ENCODE measurements at regions not wholly inside any gene's neighbourhood (a gene's known extent, or its start where the extent isn't known, plus 50 kb on each side); places are given as distances from the start of the nearest gene placed in this dataset.

- DNase-seq (ENCODE audit: unreplicated experiment): no peak
- H3K9me3 Mint-ChIP-seq (ENCODE audit: unreplicated experiment): no peaks in the 10 kb centered on the region
- ChIA-PET POLR2A (no interaction called here), CTCF (no interaction called here)
- H3K4me3 Mint-ChIP-seq (ENCODE audit: unreplicated experiment): no peak overlapping the region
- BruUV-seq (replicated peaks): no TSS peak
- no peak overlapping the region for H3K27ac Mint-ChIP-seq (ENCODE audit: low read depth, unreplicated experiment)
- TF ChIP-seq, protein P1, sequence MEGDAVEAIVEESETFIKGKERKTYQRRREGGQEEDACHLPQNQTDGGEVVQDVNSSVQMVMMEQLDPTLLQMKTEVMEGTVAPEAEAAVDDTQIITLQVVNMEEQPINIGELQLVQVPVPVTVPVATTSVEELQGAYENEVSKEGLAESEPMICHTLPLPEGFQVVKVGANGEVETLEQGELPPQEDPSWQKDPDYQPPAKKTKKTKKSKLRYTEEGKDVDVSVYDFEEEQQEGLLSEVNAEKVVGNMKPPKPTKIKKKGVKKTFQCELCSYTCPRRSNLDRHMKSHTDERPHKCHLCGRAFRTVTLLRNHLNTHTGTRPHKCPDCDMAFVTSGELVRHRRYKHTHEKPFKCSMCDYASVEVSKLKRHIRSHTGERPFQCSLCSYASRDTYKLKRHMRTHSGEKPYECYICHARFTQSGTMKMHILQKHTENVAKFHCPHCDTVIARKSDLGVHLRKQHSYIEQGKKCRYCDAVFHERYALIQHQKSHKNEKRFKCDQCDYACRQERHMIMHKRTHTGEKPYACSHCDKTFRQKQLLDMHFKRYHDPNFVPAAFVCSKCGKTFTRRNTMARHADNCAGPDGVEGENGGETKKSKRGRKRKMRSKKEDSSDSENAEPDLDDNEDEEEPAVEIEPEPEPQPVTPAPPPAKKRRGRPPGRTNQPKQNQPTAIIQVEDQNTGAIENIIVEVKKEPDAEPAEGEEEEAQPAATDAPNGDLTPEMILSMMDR (IDR thresholded peaks at IDR 0.05; ENCODE audit: unreplicated experiment): no peak
- no peaks in the 10 kb centered on the region for H3K27me3 Mint-ChIP-seq (ENCODE audit: insufficient read depth, unreplicated experiment)
- no peaks in the 10 kb centered on the region for H3K4me1 Mint-ChIP-seq (ENCODE audit: insufficient read depth, unreplicated experiment)
- intact Hi-C loops (cut with micrococcal nuclease): no loop called here
- no peaks in the 10 kb centered on the region for H3K36me3 Mint-ChIP-seq (ENCODE audit: insufficient read depth, unreplicated experiment)
Observed at GRCh38 chr2:6236317-6236716, 544.1 kb downstream of the SOX11 start.

GRCh38 chr2:6237039-6237660 is 545.0 kb downstream of the SOX11 start:
- DNase-seq (ENCODE audit: unreplicated experiment): no peak
- ChIA-PET CTCF (no interaction called here), POLR2A (no interaction called here)
- intact Hi-C loops (cut with micrococcal nuclease): no loop called here
- Mint-ChIP-seq H3K36me3 (ENCODE audit: insufficient read depth, unreplicated experiment) (no peaks in the 10 kb centered on the region), H3K9me3 (ENCODE audit: unreplicated experiment) (no peaks in the 10 kb centered on the region), H3K4me3 (ENCODE audit: unreplicated experiment) (no peak overlapping the region), H3K27ac (ENCODE audit: low read depth, unreplicated experiment) (no peak overlapping the region), H3K4me1 (ENCODE audit: insufficient read depth, unreplicated experiment) (no peaks in the 10 kb centered on the region), H3K27me3 (ENCODE audit: insufficient read depth, unreplicated experiment) (no peaks in the 10 kb centered on the region)
- BruUV-seq (replicated peaks): no TSS peak
- TF ChIP-seq, protein P1 (IDR thresholded peaks at IDR 0.05; ENCODE audit: unreplicated experiment): no peak

GRCh38 chr2:6249557-6249956 is 557.4 kb downstream of the SOX11 start:
- ChIA-PET POLR2A (interaction anchor here (0.7 kb wide), 1 partner anchor 709 kb away, joined by 3 read pairs; no protein-coding TSS in a partner anchor), CTCF (interaction anchor here (1.0 kb wide), 1 partner anchor 28 kb away, joined by 3 read pairs; no protein-coding TSS in a partner anchor)
- Mint-ChIP-seq H3K36me3 (ENCODE audit: insufficient read depth, unreplicated experiment) (no peaks in the 10 kb centered on the region), H3K27ac (ENCODE audit: low read depth, unreplicated experiment) (no peak overlapping the region), H3K4me3 (ENCODE audit: unreplicated experiment) (no peak overlapping the region), H3K27me3 (ENCODE audit: insufficient read depth, unreplicated experiment) (no peaks in the 10 kb centered on the region), H3K9me3 (ENCODE audit: unreplicated experiment) (no peaks in the 10 kb centered on the region), H3K4me1 (ENCODE audit: insufficient read depth, unreplicated experiment) (no peaks in the 10 kb centered on the region)
- no peak for DNase-seq (ENCODE audit: unreplicated experiment)
- TF ChIP-seq, protein P1 (IDR thresholded peaks at IDR 0.05; ENCODE audit: unreplicated experiment): no peak
- no TSS peak for BruUV-seq (replicated peaks)
- intact Hi-C loops (cut with micrococcal nuclease): no loop called here

DNA sequence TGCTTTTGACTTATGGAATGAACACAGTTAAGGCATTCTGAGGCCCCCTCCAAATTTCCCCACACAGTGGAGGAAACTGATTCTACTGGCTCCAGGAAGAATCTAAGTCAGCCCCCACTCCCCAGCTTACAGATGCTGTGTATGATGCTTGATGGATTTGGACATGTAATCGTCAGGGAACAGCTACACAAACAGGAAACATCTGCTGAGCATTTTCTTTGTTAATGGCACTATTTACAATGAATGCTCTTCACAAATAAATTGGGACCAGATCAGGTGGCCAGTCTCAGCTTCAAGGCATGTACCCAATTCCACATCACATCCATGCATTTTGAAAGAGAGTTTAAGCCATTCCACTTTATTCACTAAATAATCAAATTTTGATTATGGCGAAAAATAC is 562.3 kb downstream of the SOX11 start:
- Mint-ChIP-seq H3K27ac (ENCODE audit: low read depth, unreplicated experiment) (no peak overlapping the region), H3K36me3 (ENCODE audit: insufficient read depth, unreplicated experiment) (no peaks in the 10 kb centered on the region), H3K27me3 (ENCODE audit: insufficient read depth, unreplicated experiment) (no peaks in the 10 kb centered on the region), H3K4me1 (ENCODE audit: insufficient read depth, unreplicated experiment) (peaks cover 7% of the 10 kb centered on the region), H3K4me3 (ENCODE audit: unreplicated experiment) (no peak overlapping the region), H3K9me3 (ENCODE audit: unreplicated experiment) (no peaks in the 10 kb centered on the region)
- no TSS peak for BruUV-seq (replicated peaks)
- ChIA-PET POLR2A (no interaction called here), CTCF (no interaction called here)
- intact Hi-C loops (cut with micrococcal nuclease): no loop called here
- DNase-seq (ENCODE audit: unreplicated experiment): no peak
- TF ChIP-seq, protein P1 (IDR thresholded peaks at IDR 0.05; ENCODE audit: unreplicated experiment): no peak

All from MCF 10A (cell line).